ENCODE measurements at regions not wholly inside any gene's neighbourhood (a gene's known extent, or its start where the extent isn't known, plus 50 kb on each side); places are given as distances from the start of the nearest gene placed in this dataset.

GRCh38 chr10:52464368-52465124, 150.5 kb downstream of the DKK1 start:
- TF ChIP-seq GATA3 (IDR thresholded peaks at IDR 0.05; ENCODE audit: low read depth, low read length) (no peak), GATA2 (IDR thresholded peaks at IDR 0.05; ENCODE audit: low read depth, low read length) (no peak)
